ENCODE measurements at regions not wholly inside any gene's neighbourhood (a gene's known extent, or its start where the extent isn't known, plus 50 kb on each side); places are given as distances from the start of the nearest gene placed in this dataset.

- TF ChIP-seq ZNF366 (tag by site-specific recombination; conservative IDR thresholded peaks at IDR 0.05) (no peak), CTCF (tag by site-specific recombination; IDR thresholded peaks at IDR 0.05) (no peak), KLF1 (tag by site-specific recombination; IDR thresholded peaks at IDR 0.05) (no peak), ZNF791 (tag by site-specific recombination; IDR thresholded peaks at IDR 0.05) (no peak), GLIS2 (tag by site-specific recombination; IDR thresholded peaks at IDR 0.05) (no peak), OSR2 (tag by site-specific recombination; IDR thresholded peaks at IDR 0.05) (no peak), ZBTB7A (tag by site-specific recombination; IDR thresholded peaks at IDR 0.05; ENCODE audit: low read depth) (no peak)
Measured at GRCh38 chr14:38425324-38425976, 169.6 kb upstream of the CLEC14A start.

All from HEK293 (cell line).